ENCODE measurements at regions not wholly inside any gene's neighbourhood (a gene's known extent, or its start where the extent isn't known, plus 50 kb on each side); places are given as distances from the start of the nearest gene placed in this dataset.
"Not testable (repeated sequence)": the region's sequence is repeated elsewhere in the genome, so short reads cannot be mapped to it uniquely, and the experiment has no call there.

DNA sequence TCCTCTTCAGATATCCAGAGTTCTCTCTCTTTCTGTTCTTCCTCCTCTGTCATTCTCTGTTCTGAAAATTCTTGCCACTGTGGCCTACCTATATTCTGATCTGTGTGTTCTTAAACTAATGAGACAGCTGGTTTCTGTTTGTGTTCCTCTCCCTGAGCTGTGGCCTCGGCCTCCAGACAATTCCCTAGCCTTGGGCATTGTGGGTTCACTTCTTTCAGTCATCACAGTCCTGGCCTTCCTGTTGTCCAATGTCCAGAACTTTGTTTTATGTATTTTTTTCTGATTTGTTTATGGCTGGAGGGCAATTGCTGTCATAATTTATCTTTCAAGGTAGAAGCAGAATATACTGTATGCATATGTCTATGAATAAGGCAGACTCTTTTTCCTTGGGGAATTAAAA lies 173.2 kb upstream of the MTPN start:
- DNase-seq: no peak

DNA sequence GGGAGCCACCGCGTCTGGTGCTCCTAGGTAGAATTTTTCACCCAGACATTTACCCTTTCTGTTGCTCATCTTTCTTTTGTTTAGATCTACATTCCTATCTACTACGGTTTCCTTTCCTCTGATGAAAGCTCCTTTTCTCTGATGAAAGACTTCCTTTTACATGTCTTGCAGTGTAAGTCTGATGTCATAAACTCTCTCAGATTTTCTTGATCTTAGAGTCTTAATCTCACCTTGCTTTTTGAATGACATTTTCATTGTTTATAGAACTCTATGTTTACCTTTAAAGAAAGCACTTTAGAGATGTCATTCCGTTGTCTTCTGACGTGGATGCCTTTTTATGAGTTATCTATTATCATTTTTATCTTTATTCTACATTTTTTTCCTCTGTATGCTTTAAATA lies 171.8 kb upstream of the MTPN start:
- no peak for DNase-seq

GRCh38 chr7:136146925-136147324 lies 169.8 kb upstream of the MTPN start:
- DNase-seq: no peak

DNA sequence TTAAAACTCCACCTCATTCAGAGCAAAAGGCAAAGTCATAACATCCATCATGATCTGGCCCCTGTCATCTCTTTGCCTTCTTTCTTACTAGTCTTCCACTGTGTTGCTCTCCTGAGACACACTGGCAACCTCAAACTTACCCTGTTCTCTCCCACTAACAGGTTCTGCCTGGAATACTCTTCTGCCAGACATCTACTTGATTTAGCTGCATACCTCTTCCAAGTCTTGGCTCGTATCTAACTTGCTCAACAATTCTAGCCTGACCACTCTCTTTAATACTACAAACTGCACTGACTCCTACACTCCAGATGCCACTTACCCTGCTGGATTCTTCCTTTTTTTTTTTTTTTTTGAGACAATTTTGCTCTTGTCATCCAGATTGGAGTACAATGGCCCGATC lies 167.0 kb upstream of the MTPN start:
- no peak for DNase-seq

GRCh38 chr7:136143271-136143670 lies 166.1 kb upstream of the MTPN start:
- no peak for DNase-seq

- no peak for DNase-seq
Measured at GRCh38 chr7:136142583-136142982, 165.4 kb upstream of the MTPN start.

DNA sequence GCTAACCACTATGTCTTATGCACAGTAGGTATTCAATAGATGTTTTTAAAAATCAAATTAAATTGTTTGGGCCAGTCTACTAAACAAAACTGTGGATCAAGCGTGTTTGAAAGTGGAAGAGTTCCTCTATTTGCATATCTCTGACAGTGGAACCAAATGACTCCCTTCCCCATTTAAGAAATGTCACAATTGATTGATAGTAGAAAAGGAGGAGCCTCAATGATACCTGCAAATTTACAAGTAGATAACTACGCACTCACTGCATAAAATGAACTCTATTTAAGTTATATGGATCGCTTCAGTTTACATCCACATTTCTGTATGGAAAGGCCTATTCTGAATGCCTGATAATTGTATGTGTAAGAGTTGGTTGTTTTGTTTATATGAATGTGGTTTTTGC lies 163.3 kb upstream of the MTPN start:
- no peak for DNase-seq

- no peak for DNase-seq
Measured at GRCh38 chr7:136139417-136139816, 162.3 kb upstream of the MTPN start.

GRCh38 chr7:136138991-136139390 lies 161.8 kb upstream of the MTPN start:
- no peak for DNase-seq

- no peak for DNase-seq
Measured at GRCh38 chr7:136136906-136137454, 159.8 kb upstream of the MTPN start.

- no peak for DNase-seq
Measured at GRCh38 chr7:136134503-136134902, 157.3 kb upstream of the MTPN start.

DNA sequence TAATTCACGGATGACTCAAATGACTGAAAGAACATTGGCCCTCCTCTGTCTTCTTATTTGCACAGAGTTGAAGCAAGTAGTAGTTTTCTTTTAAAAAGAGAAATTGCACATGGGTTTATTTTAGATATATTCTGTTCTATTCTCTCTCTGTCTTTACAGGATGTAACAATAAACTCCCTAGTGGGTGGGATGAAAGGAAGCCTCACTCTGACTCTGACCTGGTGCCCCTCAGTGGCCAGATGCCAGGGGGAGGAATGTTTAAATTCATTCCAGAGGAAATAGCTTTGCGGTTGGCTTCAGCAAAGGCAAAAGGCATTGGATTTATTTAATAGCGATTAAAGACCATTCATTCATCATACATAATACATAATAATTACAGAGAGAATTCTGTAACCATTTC lies 156.4 kb upstream of the MTPN start:
- no peak for DNase-seq

- no peak for DNase-seq
Measured at GRCh38 chr7:136131304-136131630, 154.1 kb upstream of the MTPN start.

DNA sequence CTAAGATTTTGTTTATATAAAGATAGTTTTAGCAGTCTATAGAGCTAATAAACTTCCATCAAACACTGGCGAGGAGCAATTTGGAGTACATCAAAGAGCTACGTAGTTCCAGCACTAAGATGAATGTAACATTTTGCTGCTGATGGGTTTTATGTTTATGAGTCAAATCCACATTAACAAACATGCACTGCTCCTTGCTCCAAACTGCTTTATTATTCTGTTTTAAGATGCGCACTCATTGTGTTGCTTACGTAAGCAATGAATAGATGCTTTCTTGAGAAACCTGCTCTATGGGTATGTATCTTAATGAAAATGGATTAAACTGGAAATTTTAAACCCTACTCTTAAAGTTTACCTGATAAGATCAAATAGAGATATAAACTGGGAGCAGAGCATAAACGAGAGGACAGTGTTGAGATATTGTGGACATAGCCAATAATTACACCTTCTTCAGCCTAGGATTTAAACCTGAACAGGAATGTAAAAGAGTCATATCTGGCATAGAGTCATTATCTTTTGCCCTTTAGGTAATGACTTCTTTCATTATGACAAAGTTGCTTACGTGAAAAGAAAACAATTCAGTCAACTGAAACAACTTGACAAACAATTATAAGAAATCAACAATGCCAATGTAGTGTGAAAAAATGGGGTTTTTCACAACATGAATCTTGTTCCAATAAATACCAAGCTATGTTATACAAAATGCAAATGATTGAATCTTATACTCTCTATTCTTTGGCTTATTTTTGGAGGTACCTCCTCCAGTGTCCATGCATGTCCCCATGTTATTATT lies 153.5 kb upstream of the MTPN start:
- DNase-seq: no peak

DNA sequence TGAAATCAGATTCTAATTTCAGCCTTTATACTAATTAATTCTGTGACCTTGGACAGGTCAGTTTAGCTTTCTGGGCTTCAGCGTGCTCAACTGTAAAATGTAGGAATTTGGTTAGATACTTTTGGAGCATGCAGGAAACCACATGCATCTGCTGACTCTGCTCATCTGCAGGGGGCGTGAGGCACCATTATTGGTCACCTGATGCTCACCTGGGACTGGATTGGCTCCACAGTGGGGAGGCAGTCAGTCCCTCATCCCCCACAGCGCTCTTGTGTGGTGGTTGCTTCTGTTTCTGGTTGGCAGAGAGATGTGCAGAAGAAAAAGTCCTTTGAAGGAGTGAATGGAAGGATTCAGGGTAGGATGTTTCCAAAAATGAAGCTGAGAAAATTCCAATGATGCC lies 150.9 kb upstream of the MTPN start:
- DNase-seq: no peak

GRCh38 chr7:136123352-136123751 lies 146.2 kb upstream of the MTPN start:
- no peak for DNase-seq

DNA sequence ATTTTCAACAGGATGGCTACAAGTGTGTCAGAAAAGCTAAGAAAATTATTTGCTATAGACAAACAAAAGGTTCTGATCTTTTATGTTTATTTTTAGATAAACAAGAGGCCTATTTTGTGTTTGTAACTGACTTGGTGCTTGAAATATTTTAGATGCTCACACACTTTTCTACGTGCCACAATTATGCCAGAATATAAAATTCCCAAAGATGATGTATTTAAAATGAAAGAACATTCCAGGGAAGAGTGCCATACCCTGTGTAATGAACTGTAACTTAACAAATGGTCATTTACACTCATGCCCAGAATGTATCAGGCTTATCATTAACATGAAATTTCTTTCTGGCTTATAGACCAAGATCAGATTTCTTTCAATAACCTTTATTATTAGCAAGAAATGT lies 144.9 kb upstream of the MTPN start:
- DNase-seq: no peak

DNA sequence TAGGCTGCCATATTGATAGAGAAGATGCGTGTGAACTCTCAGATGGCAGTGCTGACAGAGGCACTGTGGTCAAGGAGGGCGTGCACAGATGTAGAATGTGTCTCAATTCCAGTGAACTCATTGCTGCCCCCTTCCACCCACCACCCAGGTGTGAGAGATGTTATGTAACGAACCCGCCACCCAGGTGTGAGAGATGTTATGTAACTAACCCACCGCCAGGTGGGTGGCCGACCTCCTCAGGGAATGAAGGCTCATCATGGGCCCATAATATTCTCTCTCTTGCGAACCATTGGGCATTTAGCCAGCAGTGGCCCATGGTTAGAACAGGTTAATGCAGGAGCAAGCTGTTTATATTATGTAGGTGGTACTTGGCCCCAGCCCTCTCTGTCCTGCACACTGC lies 140.4 kb upstream of the MTPN start:
- no peak for DNase-seq

GRCh38 chr7:136116186-136116585 lies 139.0 kb upstream of the MTPN start:
- DNase-seq: no peak

GRCh38 chr7:136114966-136115762 lies 138.0 kb upstream of the MTPN start:
- no peak for DNase-seq

GRCh38 chr7:136114467-136114866 lies 137.3 kb upstream of the MTPN start:
- not testable (repeated sequence) for DNase-seq

- DNase-seq: not testable (repeated sequence)
Measured at GRCh38 chr7:136109037-136109436, 131.9 kb upstream of the MTPN start.

DNA sequence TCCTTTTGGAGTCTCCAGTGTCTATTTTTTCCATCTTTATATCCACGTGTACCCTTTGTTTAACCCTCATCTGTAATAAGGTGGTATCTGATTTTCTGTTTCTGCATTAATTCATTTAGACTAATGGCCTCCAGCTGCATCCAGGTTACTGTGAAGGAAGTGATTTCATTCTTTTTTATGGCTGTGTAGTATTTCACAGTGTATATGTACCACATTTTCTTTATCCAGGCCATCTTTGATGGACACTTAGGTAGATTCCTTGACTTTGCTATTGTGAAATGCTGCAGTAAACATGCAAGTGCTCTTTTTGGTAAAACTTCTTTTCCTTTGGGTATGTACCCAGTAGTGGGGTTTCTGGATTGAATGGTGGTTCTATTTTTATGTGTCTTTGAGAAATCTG lies 128.0 kb upstream of the MTPN start:
- no peak for DNase-seq

DNA sequence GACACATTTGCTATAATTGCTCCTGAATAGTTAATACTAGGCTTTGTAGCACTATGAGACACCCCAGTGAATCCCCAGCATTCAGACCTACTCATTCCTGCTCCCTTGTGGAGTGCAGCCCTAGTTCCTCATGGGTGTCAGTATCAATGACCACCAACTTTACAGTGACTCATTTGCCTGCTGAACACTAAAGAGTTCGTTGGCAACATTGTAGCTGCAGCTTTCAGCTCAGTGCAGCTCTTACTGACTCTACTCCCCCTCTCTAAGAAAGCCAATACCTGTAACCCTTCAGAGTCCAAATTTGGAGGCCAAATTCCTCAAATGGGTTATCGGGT lies 127.1 kb upstream of the MTPN start:
- no peak for DNase-seq
